ENCODE measurements at regions not wholly inside any gene's neighbourhood (a gene's known extent, or its start where the extent isn't known, plus 50 kb on each side); places are given as distances from the start of the nearest gene placed in this dataset.

- intact Hi-C loops (cut with DNase I), result no loop called here
- no peak overlapping the region for H3K27ac ChIP-seq
- H3K36me3 ChIP-seq (replicated peaks in 1 of 2; ENCODE audit: insufficient read depth in 1 of 2, low read depth in 2 of 2), result no peaks in the 10 kb centered on the region
- no peaks in the 10 kb centered on the region for H3K4me1 ChIP-seq
- 89 to 93% methylated on average over 1 of the region's 1 CpG for WGBS, 2 donors
- H3K9me3 ChIP-seq, result no peaks in the 10 kb centered on the region
- DNase-seq (peak in 1 of 4 donors; percentile 8), ATAC-seq (no peak)
- TF ChIP-seq POLR2A (IDR thresholded peaks at IDR 0.05), result no peak
- TF ChIP-seq, protein P1, sequence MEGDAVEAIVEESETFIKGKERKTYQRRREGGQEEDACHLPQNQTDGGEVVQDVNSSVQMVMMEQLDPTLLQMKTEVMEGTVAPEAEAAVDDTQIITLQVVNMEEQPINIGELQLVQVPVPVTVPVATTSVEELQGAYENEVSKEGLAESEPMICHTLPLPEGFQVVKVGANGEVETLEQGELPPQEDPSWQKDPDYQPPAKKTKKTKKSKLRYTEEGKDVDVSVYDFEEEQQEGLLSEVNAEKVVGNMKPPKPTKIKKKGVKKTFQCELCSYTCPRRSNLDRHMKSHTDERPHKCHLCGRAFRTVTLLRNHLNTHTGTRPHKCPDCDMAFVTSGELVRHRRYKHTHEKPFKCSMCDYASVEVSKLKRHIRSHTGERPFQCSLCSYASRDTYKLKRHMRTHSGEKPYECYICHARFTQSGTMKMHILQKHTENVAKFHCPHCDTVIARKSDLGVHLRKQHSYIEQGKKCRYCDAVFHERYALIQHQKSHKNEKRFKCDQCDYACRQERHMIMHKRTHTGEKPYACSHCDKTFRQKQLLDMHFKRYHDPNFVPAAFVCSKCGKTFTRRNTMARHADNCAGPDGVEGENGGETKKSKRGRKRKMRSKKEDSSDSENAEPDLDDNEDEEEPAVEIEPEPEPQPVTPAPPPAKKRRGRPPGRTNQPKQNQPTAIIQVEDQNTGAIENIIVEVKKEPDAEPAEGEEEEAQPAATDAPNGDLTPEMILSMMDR (IDR thresholded peaks at IDR 0.05), result no peak
- no peak overlapping the region for H3K4me3 ChIP-seq
- no peaks in the 10 kb centered on the region for H3K27me3 ChIP-seq
These were observed 384.5 kb upstream of the CCDC196 start for GRCh38 chr14:66101662-66102061.

DNA sequence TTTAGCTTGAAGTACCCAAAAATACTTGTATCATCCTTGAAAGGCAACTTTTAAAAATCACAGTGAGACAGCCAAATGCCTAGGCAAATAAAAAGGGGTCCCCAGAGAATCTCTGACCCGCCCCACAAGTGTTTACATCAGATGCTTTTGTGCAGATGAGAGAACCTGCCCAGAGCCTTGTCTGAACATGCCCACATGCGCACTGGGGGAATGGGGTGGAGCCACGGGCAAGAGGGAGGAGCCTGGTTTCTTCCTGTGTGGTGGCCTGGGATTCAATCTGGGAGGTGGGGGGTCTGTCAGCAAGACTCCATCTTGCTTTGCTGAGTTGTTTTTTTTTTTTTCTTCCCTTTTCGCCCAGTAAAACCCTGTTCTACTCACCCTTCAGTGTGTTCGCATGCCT is 381.7 kb upstream of the CCDC196 start:
- intact Hi-C loops (cut with DNase I), result no loop called here
- DNase-seq, result no peak
- 84 to 85% methylated on average over 5 of the region's 5 CpGs for WGBS, 2 donors

GRCh38 chr14:66105815-66106214 is 380.4 kb upstream of the CCDC196 start:
- no peak for ATAC-seq
- no peaks in the 10 kb centered on the region for H3K9me3 ChIP-seq
- no peak overlapping the region for H3K27ac ChIP-seq
- H3K27me3 ChIP-seq, result no peaks in the 10 kb centered on the region
- no peak overlapping the region for H3K4me3 ChIP-seq
- DNase-seq, result no peak
- H3K4me1 ChIP-seq, result no peaks in the 10 kb centered on the region
- 65 to 66% methylated on average over 4 of the region's 4 CpGs for WGBS, 2 donors
- no peaks in the 10 kb centered on the region for H3K36me3 ChIP-seq (replicated peaks in 1 of 2; ENCODE audit: insufficient read depth in 1 of 2, low read depth in 2 of 2)
- intact Hi-C loops (cut with DNase I), result no loop called here
- TF ChIP-seq, protein P1 (IDR thresholded peaks at IDR 0.05), result no peak
- TF ChIP-seq POLR2A (IDR thresholded peaks at IDR 0.05), result no peak

More for the DNA sequence above, 381.7 kb upstream of the CCDC196 start:
- Histone ChIP-seq H3K36me3 (replicated peaks in 1 of 2; ENCODE audit: insufficient read depth in 1 of 2, low read depth in 2 of 2) (no peaks in the 10 kb centered on the region), H3K4me1 (no peaks in the 10 kb centered on the region), H3K27me3 (no peaks in the 10 kb centered on the region), H3K9me3 (no peaks in the 10 kb centered on the region), H3K27ac (no peak overlapping the region), H3K4me3 (no peak overlapping the region)
- no peak for ATAC-seq
- no peak for TF ChIP-seq POLR2A (IDR thresholded peaks at IDR 0.05)
- TF ChIP-seq, protein P1 (IDR thresholded peaks at IDR 0.05), result no peak

GRCh38 chr14:66109426-66109825 is 376.7 kb upstream of the CCDC196 start:
- DNase-seq (no peak), ATAC-seq (no peak)
- 100% methylated on average over 1 of the region's 1 CpG for WGBS, 2 donors
- no peak overlapping the region for H3K27ac ChIP-seq
- H3K4me1 ChIP-seq, result no peaks in the 10 kb centered on the region
- intact Hi-C loops (cut with DNase I), result no loop called here
- TF ChIP-seq, protein P1 (IDR thresholded peaks at IDR 0.05), result no peak
- no peak for TF ChIP-seq POLR2A (IDR thresholded peaks at IDR 0.05)
- no peaks in the 10 kb centered on the region for H3K36me3 ChIP-seq (replicated peaks in 1 of 2; ENCODE audit: insufficient read depth in 1 of 2, low read depth in 2 of 2)
- no peak overlapping the region for H3K4me3 ChIP-seq
- H3K27me3 ChIP-seq, result no peaks in the 10 kb centered on the region
- H3K9me3 ChIP-seq, result no peaks in the 10 kb centered on the region

DNA sequence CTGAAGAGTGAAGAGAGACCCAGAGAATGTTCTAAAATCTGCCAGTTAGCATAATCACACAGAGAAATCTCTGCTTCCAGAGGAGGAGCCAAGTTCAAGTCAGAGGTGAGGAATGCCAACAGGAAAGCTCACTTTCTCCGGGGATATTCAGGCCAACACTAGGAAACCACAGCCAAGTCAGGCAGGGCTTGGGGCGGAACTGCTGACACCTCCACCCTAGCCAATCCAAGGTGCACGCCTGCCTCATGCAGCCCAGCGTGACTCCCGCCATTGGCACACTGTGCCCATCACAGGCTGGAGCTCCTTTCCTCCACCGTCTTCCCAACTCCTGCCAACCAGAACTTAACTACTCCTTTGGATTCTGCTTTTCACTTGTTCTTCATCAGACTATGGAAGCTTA is 374.3 kb upstream of the CCDC196 start:
- H3K4me1 ChIP-seq, result no peaks in the 10 kb centered on the region
- H3K27ac ChIP-seq, result no peak overlapping the region
- no peaks in the 10 kb centered on the region for H3K36me3 ChIP-seq (replicated peaks in 1 of 2; ENCODE audit: insufficient read depth in 1 of 2, low read depth in 2 of 2)
- intact Hi-C loops (cut with DNase I), result no loop called here
- no peaks in the 10 kb centered on the region for H3K27me3 ChIP-seq
- no peak for DNase-seq
- ATAC-seq, result no peak
- no peaks in the 10 kb centered on the region for H3K9me3 ChIP-seq
- 87 to 88% methylated on average over 6 of the region's 6 CpGs for WGBS, 2 donors
- no peak for TF ChIP-seq POLR2A (IDR thresholded peaks at IDR 0.05)
- TF ChIP-seq, protein P1 (IDR thresholded peaks at IDR 0.05), result no peak
- H3K4me3 ChIP-seq, result no peak overlapping the region

Measured in body of pancreas (tissue), 4 donors.